Activated CD8-positive, alpha-beta memory T cell treated with anti-CD3 and anti-CD28 coated beads, Interleukin-2, amount 10 ng/mL, durations not matched to agents 7 days and 5 days (primary cell): ENCODE measurements at regions not wholly inside any gene's neighbourhood (a gene's known extent, or its start where the extent isn't known, plus 50 kb on each side); places are given as distances from the start of the nearest gene placed in this dataset.

Experiments
- ATAC-seq: fragments of 150-1000 bp; cut with Tn5 transposase; one replicate; pipeline ENCODE4 v1.10.0; 2021; ENCODE audit warnings: moderate library complexity
- CTCF ChIA-PET: fragments of 350-600 bp; sonication (Branson Sonifier 250); formaldehyde crosslinking; loops from one replicate; lab custom pipeline; 2021; ENCODE audit warnings: antibody characterized with exemption; lab: Charles Lee
- DNase-seq: peaks from one replicate; pipeline ENCODE4 v3.0.0-alpha.2; 2020
- H3K27ac Mint-ChIP-seq: one replicate; pipeline ENCODE4 v1.8.0; 2021; ENCODE audit warnings: mild to moderate bottlenecking, mixed read lengths
- H3K27me3 Mint-ChIP-seq: one replicate; pipeline ENCODE4 v1.8.0; 2021; ENCODE audit warnings: mixed read lengths
- H3K36me3 Mint-ChIP-seq: one replicate; pipeline ENCODE4 v1.8.0; 2021; ENCODE audit warnings: mild to moderate bottlenecking, mixed read lengths
- H3K4me1 Mint-ChIP-seq: one replicate; pipeline ENCODE4 v1.8.0; 2021; ENCODE audit warnings: mixed read lengths
- H3K4me3 Mint-ChIP-seq: one replicate; pipeline ENCODE4 v1.8.0; 2021; ENCODE audit warnings: mild to moderate bottlenecking, moderate library complexity, mixed read lengths
- H3K9me3 Mint-ChIP-seq: one replicate; pipeline ENCODE4 v1.8.0; 2022; ENCODE audit warnings: low read depth, mixed read lengths

DNA sequence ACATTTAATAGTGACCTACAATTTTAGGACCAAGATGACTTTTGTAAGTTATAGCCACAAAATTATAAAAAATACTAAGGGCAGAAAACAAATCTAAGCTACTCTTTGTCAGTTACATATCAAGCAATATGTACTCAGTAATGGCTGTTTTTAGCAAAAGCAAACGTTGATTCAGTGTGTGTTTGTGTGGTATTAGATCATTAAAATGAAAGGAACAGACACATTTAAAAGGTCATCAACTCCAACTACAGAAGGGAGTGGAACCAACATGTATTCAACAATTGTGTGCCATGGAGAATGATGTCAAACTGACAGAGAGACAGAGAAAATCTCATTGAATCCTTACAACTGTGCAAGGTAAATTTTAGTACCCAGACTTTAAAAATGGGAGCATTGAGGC, 268.8 kb upstream of the STT3B start:
- H3K4me1 Mint-ChIP-seq = peaks cover 4% of the 10 kb centered on the region
- H3K27ac Mint-ChIP-seq = no peak overlapping the region
- ATAC-seq (no peak), DNase-seq (no peak)
- peaks cover 4% of the 10 kb centered on the region for H3K36me3 Mint-ChIP-seq
- H3K9me3 Mint-ChIP-seq = peaks cover 2% of the 10 kb centered on the region
- H3K4me3 Mint-ChIP-seq = no peak overlapping the region
- no peaks in the 10 kb centered on the region for H3K27me3 Mint-ChIP-seq
- CTCF ChIA-PET = interaction anchor here (1.3 kb wide), 1 partner anchor 11 kb away, joined by 4 read pairs; no protein-coding TSS in a partner anchor

DNA sequence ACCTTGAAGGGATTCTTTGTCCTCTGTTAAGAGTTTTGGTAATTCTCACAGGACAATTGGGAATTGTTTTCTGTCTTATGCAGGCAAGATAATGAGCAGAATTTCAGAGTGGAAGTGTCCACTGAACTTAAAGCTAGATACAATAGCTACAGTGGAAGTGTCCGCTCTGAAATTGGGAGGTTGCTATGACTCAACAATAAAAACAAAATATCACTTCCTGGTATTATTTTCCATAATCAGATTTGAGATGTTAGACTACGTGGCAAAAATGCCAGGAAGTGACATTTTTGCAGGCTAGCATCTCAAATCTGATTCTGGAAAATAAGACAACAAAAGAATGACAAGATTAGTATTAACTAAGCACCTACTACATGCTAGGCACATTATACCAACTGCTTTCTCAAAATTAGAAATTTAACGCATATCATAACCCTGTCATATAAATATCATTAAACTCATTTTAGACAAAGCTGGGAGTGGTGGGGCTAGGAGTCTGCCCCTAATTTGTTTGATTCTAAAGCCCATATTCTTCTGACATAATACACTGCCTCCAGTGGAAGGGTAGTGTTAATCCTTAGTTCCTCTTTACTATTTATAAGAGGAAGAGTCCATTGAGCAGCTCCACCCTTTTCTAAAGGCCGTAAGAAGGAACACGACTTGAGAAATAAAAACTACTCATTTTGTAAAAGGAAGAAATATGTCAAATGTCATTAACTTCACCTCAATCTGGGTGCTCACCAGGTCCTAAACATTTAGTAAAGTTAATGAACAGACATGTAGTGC, 266.9 kb upstream of the STT3B start:
- no peak overlapping the region for H3K27ac Mint-ChIP-seq
- no peaks in the 10 kb centered on the region for H3K27me3 Mint-ChIP-seq

DNA sequence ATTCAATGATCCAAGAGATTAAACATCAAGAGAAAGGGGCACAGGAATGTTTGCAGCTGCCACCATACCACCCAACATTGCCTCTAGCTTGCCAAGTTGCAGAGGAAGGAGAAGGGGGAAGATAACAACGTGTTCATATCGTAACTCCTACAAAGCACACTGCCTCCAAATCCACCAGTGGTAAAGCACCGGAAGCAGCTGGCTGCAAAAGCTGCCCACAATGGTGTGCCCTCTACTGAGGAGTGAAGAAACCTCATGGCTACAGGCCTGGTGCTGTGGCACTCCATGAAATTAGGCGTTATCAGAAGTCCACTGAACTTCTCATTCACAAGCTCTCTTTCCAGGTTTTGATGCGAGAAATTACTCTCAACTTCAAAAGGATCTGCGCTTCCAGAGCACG, 263.9 kb upstream of the STT3B start:
- ATAC-seq (no peak), DNase-seq (no peak)
- CTCF ChIA-PET = no interaction called here
- H3K36me3 Mint-ChIP-seq = no peaks in the 10 kb centered on the region
- H3K9me3 Mint-ChIP-seq = no peaks in the 10 kb centered on the region
- no peak overlapping the region for H3K4me3 Mint-ChIP-seq
- no peak overlapping the region for H3K27ac Mint-ChIP-seq
- H3K4me1 Mint-ChIP-seq = peaks cover 8% of the 10 kb centered on the region
- H3K27me3 Mint-ChIP-seq = no peaks in the 10 kb centered on the region

More for the DNA sequence above, 266.9 kb upstream of the STT3B start:
- ATAC-seq = no peak
- Mint-ChIP-seq H3K9me3 (peaks cover 2% of the 10 kb centered on the region), H3K4me1 (peaks cover 5% of the 10 kb centered on the region), H3K4me3 (no peak overlapping the region), H3K36me3 (peaks cover 2% of the 10 kb centered on the region)
- CTCF ChIA-PET = no interaction called here
- DNase-seq = no peak

DNA sequence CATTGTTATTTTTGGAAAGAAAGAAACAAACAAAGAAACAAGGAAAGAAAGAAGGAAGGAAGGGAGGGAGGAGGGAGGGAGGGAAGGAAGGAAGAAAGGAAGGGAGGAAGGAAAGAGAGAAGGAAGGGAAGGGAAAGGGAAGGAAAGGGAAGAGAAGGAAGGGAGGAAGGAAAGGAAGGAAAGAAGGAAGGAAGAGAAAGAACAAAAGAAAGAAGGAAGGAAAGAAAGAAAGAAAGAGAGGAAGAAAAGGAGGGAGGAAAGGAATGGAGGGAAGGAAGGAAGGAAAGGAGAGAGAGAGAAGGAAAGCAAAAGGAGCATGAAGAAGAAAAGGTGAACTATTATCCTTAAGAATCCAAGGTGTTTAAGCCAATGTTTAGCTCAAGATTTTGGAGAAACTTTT, 262.7 kb upstream of the STT3B start:
- no peak overlapping the region for H3K4me3 Mint-ChIP-seq
- H3K36me3 Mint-ChIP-seq = no peaks in the 10 kb centered on the region
- no peaks in the 10 kb centered on the region for H3K9me3 Mint-ChIP-seq
- DNase-seq (no peak), ATAC-seq (no peak)
- CTCF ChIA-PET = no interaction called here
- H3K27me3 Mint-ChIP-seq = no peaks in the 10 kb centered on the region
- H3K27ac Mint-ChIP-seq = no peak overlapping the region
- peaks cover 8% of the 10 kb centered on the region for H3K4me1 Mint-ChIP-seq

DNA sequence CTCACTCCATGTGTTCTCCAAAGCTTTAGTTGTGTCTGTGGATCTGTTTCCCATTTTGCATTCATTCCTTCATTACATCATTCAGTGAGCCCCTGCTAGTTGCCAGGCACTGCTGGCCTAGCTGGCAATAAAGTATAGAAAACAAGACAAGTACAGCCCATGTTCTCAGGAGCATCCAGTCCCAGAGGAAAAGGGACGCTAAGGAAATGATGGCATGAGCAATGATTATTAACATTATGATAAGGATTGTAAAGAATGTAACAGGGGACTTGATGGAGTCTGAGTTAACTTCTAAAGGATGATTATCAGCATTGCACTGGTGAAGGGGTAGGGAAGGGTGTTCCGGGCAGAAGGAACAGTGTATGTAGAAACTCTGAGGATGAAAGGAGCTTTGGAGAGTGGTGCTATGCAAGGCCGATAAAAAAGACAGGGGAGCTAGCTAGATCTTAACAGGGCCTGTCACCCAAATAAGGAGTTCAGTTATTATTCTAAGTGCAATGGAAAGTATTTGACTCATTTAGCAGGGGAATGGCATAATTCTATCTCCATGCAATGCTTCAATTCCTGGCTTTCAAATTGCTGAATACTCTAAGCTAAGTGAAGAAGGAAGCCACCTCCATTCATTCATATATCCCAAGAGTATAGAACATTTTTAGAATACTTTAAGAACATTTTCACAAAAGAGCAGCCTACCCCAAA, 258.2 kb upstream of the STT3B start:
- DNase-seq (no peak), ATAC-seq (no peak)
- no peak overlapping the region for H3K4me3 Mint-ChIP-seq
- no peaks in the 10 kb centered on the region for H3K27me3 Mint-ChIP-seq
- H3K4me1 Mint-ChIP-seq = peaks cover 4% of the 10 kb centered on the region
- CTCF ChIA-PET = no interaction called here
- no peaks in the 10 kb centered on the region for H3K9me3 Mint-ChIP-seq
- H3K27ac Mint-ChIP-seq = no peak overlapping the region
- H3K36me3 Mint-ChIP-seq = no peaks in the 10 kb centered on the region

DNA sequence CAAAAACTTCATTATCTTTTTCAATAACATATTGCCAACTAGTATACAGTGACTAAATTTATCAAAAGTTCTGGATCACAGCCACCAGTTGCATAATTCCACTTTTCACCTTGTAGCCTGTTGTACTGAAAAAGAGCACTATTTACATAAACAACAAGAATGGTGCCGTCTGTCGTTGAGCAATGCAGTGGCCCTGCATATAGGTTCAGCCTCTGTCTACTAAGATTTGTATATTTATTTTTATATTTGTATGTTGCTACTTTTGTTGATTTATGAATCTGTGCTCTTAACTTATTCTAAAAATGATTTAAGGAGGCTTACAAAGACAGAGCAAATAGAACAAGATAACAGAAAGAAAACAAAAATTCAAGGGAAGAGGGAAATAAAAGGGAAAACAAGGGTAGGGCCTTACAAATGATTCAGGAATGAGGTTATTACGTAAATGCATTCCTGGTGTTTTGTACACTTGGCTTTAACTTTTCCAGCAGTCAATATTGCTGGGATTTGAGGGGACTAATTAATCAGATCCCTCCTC, 257.6 kb upstream of the STT3B start:
- Mint-ChIP-seq H3K4me3 (no peak overlapping the region), H3K27me3 (no peaks in the 10 kb centered on the region), H3K9me3 (no peaks in the 10 kb centered on the region), H3K36me3 (no peaks in the 10 kb centered on the region), H3K27ac (no peak overlapping the region), H3K4me1 (peaks cover 4% of the 10 kb centered on the region)
- DNase-seq = no peak
- no peak for ATAC-seq
- CTCF ChIA-PET = no interaction called here

DNA sequence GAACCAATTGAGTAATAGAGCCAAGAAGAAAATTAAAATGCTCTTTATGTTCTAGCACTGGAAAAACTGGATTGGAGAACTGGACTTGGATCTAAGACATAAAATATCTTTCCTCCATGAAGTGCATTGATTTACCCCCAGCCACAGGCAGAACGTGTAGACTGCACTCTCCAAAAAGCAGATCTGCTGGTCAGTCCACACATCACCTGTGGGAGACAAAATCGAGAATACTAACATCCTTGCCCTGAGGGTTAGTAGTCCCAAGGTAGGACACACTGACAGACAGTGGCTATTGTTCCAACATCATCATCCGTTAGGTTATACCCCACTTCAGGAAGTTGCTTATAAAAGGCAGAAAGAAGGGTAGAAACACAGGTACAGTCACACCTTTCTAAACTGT, 257.1 kb upstream of the STT3B start:
- Mint-ChIP-seq H3K4me1 (peaks cover 4% of the 10 kb centered on the region), H3K9me3 (no peaks in the 10 kb centered on the region), H3K36me3 (no peaks in the 10 kb centered on the region), H3K27me3 (no peaks in the 10 kb centered on the region), H3K27ac (no peak overlapping the region), H3K4me3 (no peak overlapping the region)
- ATAC-seq (no peak), DNase-seq (no peak)
- CTCF ChIA-PET = no interaction called here

DNA sequence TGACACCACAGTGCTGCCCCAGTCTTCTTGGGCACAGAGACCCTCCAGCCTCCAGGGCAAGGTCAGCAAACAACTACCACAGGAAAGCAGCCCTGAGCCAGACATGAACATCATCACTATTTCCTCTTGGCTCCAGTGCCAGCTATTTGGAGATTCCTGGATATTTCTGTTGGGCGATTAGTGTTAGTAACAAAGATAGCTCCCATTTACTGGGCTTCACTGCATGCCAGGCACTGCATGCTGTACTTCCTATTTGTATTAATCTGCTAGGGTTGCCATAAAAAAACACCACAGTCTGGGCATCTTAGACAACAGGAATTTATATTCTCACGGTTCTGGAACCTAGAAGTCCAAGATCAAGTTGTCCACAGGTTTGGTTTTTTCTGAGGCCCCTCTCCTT, 255.1 kb upstream of the STT3B start:
- DNase-seq = no peak
- Mint-ChIP-seq H3K9me3 (no peaks in the 10 kb centered on the region), H3K36me3 (no peaks in the 10 kb centered on the region), H3K4me3 (no peak overlapping the region), H3K4me1 (no peaks in the 10 kb centered on the region), H3K27me3 (no peaks in the 10 kb centered on the region), H3K27ac (no peak overlapping the region)
- no peak for ATAC-seq
- CTCF ChIA-PET = no interaction called here

DNA sequence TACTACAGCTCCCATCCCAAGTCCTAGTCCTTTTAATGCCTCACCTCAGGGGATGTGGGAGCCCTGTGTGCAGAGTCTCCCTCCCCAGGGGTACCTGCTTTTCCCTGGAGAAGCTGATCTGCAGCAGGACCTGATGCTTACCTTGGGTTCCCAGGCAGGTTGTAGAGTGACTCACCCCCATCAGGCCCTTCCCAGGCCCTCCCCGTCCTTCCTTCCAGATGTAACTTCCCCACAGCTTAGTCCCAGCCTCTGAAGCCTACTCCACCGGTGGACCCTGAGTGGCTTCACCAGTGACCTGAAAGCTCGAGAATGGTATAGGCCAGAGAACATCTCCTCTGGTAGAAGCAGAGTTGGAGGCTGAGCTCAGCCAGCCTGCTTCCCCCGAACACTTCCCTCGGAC, 254.2 kb upstream of the STT3B start:
- Mint-ChIP-seq H3K27me3 (no peaks in the 10 kb centered on the region), H3K9me3 (no peaks in the 10 kb centered on the region), H3K4me1 (peaks cover 2% of the 10 kb centered on the region), H3K36me3 (no peaks in the 10 kb centered on the region), H3K27ac (no peak overlapping the region), H3K4me3 (no peak overlapping the region)
- CTCF ChIA-PET = no interaction called here
- ATAC-seq (no peak), DNase-seq (no peak)

DNA sequence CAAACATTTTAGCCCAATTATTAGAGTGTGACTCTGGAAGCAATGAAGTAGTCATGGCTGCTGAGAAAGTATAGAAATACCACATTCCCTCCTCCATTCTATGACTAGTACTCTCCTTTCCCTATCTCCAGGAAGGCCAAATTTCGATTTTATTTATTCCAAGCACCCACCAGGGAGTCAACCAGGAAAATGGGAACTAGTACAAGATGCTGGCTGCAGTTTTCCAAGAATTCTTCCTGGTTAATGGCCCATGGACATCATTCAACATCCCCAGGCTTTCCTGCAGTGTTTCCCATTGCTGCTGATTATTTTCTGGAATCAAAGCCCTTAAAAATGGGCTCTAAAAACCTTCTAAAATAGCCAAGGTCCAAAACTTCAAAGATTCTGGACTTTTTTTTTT, 247.9 kb upstream of the STT3B start:
- H3K27me3 Mint-ChIP-seq = no peaks in the 10 kb centered on the region
- no peak for DNase-seq
- H3K9me3 Mint-ChIP-seq = no peaks in the 10 kb centered on the region
- H3K36me3 Mint-ChIP-seq = no peaks in the 10 kb centered on the region
- no peak for ATAC-seq
- peaks cover 24% of the 10 kb centered on the region for H3K4me1 Mint-ChIP-seq
- no peak overlapping the region for H3K27ac Mint-ChIP-seq
- no peak overlapping the region for H3K4me3 Mint-ChIP-seq
- CTCF ChIA-PET = no interaction called here

DNA sequence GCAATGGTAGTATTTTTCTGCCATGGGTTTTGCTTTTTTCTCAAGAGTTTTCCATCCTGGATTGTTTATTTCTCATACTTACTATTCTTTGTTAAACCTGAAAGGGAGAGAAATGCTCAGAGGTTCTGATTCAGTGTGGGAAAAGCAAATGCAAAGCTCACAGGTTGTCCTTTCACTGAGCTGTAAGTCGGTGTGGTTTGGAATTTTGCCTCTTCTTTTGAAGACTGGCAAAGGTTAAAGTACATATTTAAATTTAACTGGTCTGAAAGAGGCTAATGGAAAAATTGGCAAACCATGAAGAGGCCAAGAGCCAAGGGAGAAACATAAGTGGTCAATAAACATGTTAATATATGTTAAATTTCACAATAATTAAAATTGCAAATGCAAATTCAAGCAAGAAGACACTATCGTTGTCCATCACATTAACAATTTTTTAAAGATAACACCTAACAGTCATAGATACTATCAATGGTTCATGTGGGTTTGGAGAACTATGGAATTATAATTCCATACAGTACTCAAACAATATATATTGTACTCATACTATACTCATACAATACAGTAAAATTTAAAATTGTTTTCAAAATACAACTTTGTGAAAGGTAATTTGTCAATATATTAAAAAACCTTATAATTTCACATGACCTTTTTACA, 246.8 kb upstream of the STT3B start:
- CTCF ChIA-PET = no interaction called here
- no peaks in the 10 kb centered on the region for H3K9me3 Mint-ChIP-seq

DNA sequence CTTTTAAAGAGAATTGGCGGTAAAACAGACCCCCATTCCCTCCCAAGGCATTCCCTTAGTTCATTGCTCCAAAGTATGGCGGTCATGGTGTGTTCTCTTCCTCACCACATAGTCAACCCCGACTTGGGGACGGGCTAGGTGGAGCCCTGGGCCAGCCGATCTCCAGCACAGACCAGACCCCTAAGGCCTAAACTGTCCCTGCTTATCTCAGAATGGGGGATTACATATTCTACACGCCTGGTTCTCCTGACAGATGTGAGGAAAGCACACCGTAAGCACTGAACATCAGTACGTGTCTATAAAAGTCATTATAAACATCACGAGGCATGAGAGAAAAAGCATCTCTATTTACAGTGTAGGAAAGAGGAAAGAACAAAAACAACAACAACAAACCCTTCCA, 244.5 kb upstream of the STT3B start:
- H3K27ac Mint-ChIP-seq = no peak overlapping the region
- DNase-seq (no peak), ATAC-seq (no peak)
- no peaks in the 10 kb centered on the region for H3K27me3 Mint-ChIP-seq
- CTCF ChIA-PET = no interaction called here
- no peak overlapping the region for H3K4me3 Mint-ChIP-seq
- peaks cover 29% of the 10 kb centered on the region for H3K4me1 Mint-ChIP-seq
- no peaks in the 10 kb centered on the region for H3K9me3 Mint-ChIP-seq
- peaks cover 2% of the 10 kb centered on the region for H3K36me3 Mint-ChIP-seq

More for the DNA sequence above, 246.8 kb upstream of the STT3B start:
- Mint-ChIP-seq H3K4me3 (no peak overlapping the region), H3K27ac (no peak overlapping the region), H3K27me3 (no peaks in the 10 kb centered on the region), H3K36me3 (peaks cover 2% of the 10 kb centered on the region), H3K4me1 (peaks cover 29% of the 10 kb centered on the region)
- ATAC-seq (no peak), DNase-seq (no peak)

DNA sequence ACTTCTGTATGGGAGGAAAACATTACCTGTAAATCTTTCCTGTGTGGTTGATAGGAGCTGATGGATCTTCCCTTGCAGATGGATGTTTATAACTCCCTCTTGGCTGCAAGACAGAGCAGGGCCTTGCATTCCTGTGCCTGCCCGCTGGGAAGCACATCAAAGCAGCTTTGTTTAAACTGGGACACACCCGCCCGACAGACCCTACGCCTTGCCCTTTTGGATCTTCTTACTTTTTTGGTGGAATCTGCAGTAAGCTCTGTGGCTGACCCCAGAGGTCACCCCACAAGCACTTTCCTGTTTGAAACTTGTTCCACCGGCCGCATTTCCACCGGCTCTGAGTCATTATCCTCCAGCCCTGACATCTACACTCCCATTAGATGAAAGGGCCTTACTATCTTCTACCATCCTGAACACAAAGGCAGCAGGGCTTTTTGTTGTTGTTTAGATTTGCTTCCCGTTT, 244.1 kb upstream of the STT3B start:
- ATAC-seq (peak; percentile 89), DNase-seq (peak; percentile 79)
- Mint-ChIP-seq H3K27me3 (no peaks in the 10 kb centered on the region), H3K9me3 (no peaks in the 10 kb centered on the region), H3K4me1 (peaks cover 26% of the 10 kb centered on the region), H3K4me3 (no peak overlapping the region), H3K27ac (peak overlapping the region; percentile 47), H3K36me3 (peaks cover 2% of the 10 kb centered on the region)
- CTCF ChIA-PET = no interaction called here
